ENCODE measurements at regions not wholly inside any gene's neighbourhood (a gene's known extent, or its start where the extent isn't known, plus 50 kb on each side); places are given as distances from the start of the nearest gene placed in this dataset.

DNA sequence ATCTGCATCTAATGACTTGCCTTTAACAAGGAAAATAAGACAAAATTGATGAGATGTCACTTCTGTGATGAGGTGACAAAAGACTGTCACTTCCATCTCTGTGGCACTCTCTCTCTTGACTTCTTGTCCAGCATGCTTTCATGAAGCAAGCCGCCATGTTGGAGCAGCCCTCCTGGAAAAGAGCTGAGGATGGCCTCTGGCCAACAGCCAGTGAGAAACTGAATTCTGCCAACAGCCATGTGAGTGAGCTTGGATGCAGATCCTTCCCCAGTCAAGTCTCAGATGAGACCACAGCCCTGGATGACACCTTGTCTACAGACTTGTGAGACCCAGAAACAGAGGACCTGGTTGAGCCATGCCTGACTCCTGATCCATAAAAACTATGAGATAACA lies 412.6 kb upstream of the SHH start:
- TF ChIP-seq, protein P1, sequence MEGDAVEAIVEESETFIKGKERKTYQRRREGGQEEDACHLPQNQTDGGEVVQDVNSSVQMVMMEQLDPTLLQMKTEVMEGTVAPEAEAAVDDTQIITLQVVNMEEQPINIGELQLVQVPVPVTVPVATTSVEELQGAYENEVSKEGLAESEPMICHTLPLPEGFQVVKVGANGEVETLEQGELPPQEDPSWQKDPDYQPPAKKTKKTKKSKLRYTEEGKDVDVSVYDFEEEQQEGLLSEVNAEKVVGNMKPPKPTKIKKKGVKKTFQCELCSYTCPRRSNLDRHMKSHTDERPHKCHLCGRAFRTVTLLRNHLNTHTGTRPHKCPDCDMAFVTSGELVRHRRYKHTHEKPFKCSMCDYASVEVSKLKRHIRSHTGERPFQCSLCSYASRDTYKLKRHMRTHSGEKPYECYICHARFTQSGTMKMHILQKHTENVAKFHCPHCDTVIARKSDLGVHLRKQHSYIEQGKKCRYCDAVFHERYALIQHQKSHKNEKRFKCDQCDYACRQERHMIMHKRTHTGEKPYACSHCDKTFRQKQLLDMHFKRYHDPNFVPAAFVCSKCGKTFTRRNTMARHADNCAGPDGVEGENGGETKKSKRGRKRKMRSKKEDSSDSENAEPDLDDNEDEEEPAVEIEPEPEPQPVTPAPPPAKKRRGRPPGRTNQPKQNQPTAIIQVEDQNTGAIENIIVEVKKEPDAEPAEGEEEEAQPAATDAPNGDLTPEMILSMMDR (IDR thresholded peaks at IDR 0.05; ENCODE audit: low read depth, low read length) = no peak
- H3K27me3 ChIP-seq (ENCODE audit: insufficient read depth, low read depth, severe bottlenecking) = peaks cover 68% of the 10 kb centered on the region
- DNase-seq = no peak

DNA sequence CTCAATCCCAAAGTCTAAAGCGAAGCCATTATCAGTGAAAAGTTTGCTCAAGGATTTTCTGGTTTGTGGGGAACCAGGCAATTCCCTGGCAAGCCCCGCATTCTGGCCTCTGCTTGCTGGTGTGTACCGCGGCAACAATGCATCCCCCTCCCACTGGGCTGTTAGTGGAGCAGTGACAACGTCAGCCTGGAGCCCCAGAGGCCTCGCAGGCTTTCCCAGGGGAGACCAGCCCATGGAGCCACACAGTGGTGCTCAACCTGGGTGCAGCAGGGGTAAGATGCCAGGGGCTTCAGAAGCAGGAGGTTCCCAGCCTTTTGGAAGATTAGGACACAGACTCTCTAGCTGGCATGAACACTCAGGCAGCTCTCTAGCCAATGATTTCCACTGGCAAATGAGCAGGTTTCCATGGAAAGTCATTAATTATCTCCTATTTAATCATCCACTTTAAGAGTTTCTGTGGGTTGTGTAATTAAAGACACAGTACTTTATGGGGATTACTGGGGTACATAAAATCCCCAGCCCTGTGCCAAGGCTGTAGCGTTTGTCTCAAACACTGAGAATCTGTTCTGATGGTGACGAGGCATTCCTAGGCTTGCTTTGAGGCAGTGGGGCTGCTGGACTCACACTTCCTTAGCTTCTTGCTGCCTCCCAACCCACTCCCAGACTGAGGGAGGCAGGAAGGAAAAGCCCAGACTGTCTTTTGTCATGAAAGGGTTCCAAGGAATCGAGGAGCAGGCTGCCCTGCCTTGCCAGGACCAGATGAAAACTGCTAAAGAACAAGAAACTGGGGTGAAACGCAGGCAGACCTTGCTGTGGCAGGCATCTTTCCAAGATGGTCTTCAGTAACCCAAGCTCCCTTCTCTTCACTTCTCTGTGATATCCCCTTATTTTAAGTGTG lies 411.9 kb upstream of the SHH start:
- DNase-seq = no peak
- Histone ChIP-seq H3K9me3 (ENCODE audit: severe bottlenecking) (peaks cover 2% of the 10 kb centered on the region), H3K27me3 (ENCODE audit: insufficient read depth, low read depth, severe bottlenecking) (peaks cover 72% of the 10 kb centered on the region), H3K4me3 (ENCODE audit: low read depth, low read length) (no peak overlapping the region), H3K36me3 (no peaks in the 10 kb centered on the region), H3K27ac (no peak overlapping the region)
- TF ChIP-seq, protein P1 (IDR thresholded peaks at IDR 0.05; ENCODE audit: low read depth, low read length) = no peak

More for the DNA sequence above, 412.6 kb upstream of the SHH start:
- H3K36me3 ChIP-seq = no peaks in the 10 kb centered on the region
- H3K4me3 ChIP-seq (ENCODE audit: low read depth, low read length) = no peak overlapping the region
- no peak overlapping the region for H3K27ac ChIP-seq
- H3K9me3 ChIP-seq (ENCODE audit: severe bottlenecking) = peaks cover 2% of the 10 kb centered on the region

DNA sequence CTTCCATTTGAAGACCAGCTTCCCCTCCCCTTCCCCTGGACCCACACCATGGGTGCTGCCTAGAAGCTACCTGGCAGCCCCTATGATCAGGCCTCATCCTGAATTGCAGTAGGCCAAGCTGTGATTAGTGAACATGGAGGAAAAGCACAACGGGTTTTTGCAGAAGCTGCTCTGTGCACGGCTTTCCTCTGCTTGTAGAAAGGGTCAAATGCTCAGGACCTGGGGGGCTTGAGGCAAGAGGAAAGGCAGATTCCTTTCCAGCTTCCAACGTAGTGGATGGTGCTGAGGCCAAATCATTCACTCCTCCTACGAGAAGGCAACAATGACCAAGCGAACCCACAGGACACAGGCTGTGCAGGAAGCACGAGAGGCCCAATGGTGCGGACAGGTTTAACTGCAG lies 410.3 kb upstream of the SHH start:
- no peak for DNase-seq
- H3K36me3 ChIP-seq = no peaks in the 10 kb centered on the region
- TF ChIP-seq, protein P1 (IDR thresholded peaks at IDR 0.05; ENCODE audit: low read depth, low read length) = no peak

DNA sequence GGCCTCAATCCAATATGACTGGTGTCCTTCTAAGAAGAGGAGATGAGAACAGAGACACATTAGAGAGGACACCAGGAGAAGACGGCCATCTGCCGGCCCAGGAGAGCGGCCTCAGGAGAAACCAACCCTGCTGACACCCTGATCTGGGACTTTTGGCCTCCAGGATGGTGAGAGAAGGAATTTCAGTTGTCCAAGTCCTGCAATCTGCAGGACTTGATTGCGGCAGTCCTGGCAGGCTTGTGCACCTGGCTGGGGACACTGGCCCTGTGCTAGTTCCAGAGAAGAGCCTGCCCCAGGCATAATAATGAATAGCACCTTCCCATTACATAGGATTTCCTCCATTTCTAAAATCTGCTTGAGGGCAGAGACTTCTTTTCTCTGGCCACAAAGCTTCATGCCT lies 409.9 kb upstream of the SHH start:
- no peak for DNase-seq
- Histone ChIP-seq H3K4me3 (ENCODE audit: low read depth, low read length) (no peak overlapping the region), H3K27me3 (ENCODE audit: insufficient read depth, low read depth, severe bottlenecking) (peaks cover 84% of the 10 kb centered on the region), H3K27ac (no peak overlapping the region), H3K36me3 (no peaks in the 10 kb centered on the region), H3K9me3 (ENCODE audit: severe bottlenecking) (peaks cover 2% of the 10 kb centered on the region)
- TF ChIP-seq, protein P1 (IDR thresholded peaks at IDR 0.05; ENCODE audit: low read depth, low read length) = no peak

More for the DNA sequence above, 410.3 kb upstream of the SHH start:
- Histone ChIP-seq H3K27ac (no peak overlapping the region), H3K4me3 (ENCODE audit: low read depth, low read length) (no peak overlapping the region), H3K27me3 (ENCODE audit: insufficient read depth, low read depth, severe bottlenecking) (peaks cover 80% of the 10 kb centered on the region), H3K9me3 (ENCODE audit: severe bottlenecking) (peaks cover 2% of the 10 kb centered on the region)

DNA sequence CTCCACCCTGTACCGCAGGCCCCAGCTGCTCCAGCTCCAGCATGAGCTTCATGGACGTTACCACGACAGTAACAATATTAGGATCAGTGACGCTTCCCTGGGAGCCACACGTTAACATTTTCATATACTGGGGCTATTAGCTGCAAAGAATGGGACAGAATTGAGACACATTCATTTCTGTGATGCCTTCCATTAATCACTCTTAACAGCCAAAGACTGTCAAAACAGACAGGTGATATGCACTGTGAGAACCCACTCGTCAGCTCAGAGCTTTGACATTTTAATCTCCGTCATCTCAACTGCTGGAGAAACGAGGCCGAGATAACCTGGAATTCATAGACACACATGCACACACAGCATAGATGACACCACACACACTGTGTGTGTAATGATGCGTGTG lies 408.4 kb upstream of the SHH start:
- peaks cover 86% of the 10 kb centered on the region for H3K27me3 ChIP-seq (ENCODE audit: insufficient read depth, low read depth, severe bottlenecking)
- peaks cover 2% of the 10 kb centered on the region for H3K9me3 ChIP-seq (ENCODE audit: severe bottlenecking)
- no peak for DNase-seq
- H3K27ac ChIP-seq = no peak overlapping the region
- TF ChIP-seq, protein P1 (IDR thresholded peaks at IDR 0.05; ENCODE audit: low read depth, low read length) = no peak
- no peak overlapping the region for H3K4me3 ChIP-seq (ENCODE audit: low read depth, low read length)
- H3K36me3 ChIP-seq = no peaks in the 10 kb centered on the region
